ENCODE measurements at regions not wholly inside any gene's neighbourhood (a gene's known extent, or its start where the extent isn't known, plus 50 kb on each side); places are given as distances from the start of the nearest gene placed in this dataset.
A peak's percentile ranks its signal among the peaks of the same experiment; 100 is the strongest.

DNA sequence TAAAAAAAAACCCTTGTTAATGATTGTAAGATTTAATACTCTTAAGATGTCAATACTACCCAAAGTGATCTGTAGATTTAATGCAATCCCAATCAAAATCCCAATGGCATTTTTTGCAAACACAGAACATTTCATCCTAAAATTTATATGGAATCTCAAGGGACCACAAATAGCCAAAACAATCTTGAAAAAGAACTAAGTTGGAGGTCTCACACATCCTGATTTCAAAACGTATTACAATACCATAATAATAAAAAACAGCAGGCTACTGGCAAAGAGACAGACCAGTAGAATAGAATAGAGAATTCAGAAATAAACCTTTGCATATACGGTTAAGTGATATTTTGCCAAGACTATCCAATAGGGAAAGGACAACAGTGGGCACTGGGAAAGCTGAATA is 331.9 kb upstream of the JARID2 start:
- DNase-seq (ENCODE audit: low read depth in 2 of 2): no peak
- TF ChIP-seq, protein P1, sequence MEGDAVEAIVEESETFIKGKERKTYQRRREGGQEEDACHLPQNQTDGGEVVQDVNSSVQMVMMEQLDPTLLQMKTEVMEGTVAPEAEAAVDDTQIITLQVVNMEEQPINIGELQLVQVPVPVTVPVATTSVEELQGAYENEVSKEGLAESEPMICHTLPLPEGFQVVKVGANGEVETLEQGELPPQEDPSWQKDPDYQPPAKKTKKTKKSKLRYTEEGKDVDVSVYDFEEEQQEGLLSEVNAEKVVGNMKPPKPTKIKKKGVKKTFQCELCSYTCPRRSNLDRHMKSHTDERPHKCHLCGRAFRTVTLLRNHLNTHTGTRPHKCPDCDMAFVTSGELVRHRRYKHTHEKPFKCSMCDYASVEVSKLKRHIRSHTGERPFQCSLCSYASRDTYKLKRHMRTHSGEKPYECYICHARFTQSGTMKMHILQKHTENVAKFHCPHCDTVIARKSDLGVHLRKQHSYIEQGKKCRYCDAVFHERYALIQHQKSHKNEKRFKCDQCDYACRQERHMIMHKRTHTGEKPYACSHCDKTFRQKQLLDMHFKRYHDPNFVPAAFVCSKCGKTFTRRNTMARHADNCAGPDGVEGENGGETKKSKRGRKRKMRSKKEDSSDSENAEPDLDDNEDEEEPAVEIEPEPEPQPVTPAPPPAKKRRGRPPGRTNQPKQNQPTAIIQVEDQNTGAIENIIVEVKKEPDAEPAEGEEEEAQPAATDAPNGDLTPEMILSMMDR (IDR thresholded peaks at IDR 0.05; ENCODE audit: low read depth, low read length): no peak
- no peak overlapping the region for H3K4me3 ChIP-seq (replicated peaks in 1 of 2; ENCODE audit: low read depth in 2 of 2, low read length in 2 of 2)

DNA sequence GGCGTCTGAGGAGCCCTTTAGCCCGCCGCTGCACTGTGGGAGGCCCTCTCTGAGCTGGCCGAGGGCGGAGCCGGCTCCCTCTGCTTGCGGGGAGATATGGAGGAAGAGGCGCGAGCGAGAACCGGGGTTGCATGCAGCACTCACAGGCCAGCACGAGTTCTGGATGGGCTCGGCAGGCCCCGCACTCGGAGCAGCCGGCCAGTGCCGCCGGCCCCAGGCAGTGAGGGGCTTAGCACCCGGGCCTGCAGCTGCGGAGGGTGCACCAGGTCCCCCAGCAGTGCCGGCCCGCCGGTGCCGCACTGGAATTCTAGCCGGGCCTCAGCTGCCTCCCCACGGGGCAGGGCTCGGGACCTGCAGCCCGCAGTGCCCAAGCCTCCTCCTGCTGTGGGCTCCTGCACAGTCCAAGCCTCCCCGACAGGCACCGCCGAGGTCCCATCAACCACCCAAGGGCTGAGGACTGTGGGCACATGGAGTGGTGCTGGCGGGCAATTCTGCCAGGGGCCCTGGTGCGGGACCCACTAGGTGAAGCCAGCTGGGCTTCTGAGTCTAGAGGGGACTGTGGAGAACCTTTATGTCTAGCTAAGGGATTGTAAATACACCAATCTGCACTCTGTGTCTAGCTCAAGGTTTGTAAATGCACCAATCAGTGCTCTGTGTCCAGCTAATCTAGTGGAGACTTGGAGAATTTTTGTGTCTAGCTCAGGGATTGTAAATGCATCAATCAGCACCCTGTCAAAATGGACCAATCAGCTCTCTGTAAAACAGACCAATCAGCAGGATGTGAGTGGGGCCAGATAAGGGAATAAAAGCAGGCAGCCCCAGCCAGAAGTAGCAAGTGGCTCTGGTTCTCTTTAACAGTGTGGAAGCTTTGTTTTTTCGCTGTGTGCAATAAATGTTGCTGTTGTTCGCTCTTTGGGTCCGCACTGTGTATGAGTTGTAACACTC is 329.7 kb upstream of the JARID2 start:
- no peak overlapping the region for H3K4me3 ChIP-seq (replicated peaks in 1 of 2; ENCODE audit: low read depth in 2 of 2, low read length in 2 of 2)
- DNase-seq (ENCODE audit: low read depth in 2 of 2): no peak
- TF ChIP-seq, protein P1 (IDR thresholded peaks at IDR 0.05; ENCODE audit: low read depth, low read length): no peak

DNA sequence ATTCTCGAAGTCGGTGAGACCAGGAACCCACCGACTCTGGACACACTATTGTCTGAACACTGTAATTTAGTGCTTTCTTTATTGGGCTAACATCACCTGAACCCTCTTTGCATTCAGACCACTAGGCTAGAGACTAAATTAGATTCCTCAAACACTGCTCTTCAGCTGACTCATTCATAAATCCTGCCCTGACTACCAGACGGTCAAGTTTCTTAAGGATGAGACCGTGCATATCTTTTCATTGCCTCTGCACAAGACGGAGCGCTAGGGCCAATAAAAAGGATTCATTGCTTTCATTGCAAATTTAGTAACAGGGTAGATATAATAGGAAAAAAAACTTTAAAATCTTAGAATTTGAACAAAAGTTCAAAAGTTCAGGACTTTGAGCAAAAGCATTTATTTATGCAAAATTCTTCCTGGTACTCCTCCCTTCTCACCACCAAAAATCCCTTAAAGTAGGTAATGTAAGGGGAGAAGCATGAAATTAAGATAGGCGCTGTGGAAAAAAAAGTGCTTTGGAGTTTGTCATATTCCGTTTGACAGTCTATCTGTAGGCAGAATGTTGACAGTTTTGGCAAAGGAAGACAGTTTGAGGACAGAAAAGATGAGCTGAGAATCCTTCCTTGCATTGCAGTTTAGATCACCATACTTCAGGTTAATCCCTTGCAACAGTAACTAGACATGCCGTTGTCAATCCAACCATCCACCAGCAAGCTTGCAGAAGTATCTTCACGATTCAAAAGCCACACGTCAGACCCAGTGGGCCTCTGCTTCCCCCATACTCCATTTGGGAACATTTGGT is 328.6 kb upstream of the JARID2 start:
- TF ChIP-seq, protein P1 (IDR thresholded peaks at IDR 0.05; ENCODE audit: low read depth, low read length): no peak
- DNase-seq (ENCODE audit: low read depth in 2 of 2): peak; percentile 20 to 61
- H3K4me3 ChIP-seq (replicated peaks in 1 of 2; ENCODE audit: low read depth in 2 of 2, low read length in 2 of 2): no peak overlapping the region

DNA sequence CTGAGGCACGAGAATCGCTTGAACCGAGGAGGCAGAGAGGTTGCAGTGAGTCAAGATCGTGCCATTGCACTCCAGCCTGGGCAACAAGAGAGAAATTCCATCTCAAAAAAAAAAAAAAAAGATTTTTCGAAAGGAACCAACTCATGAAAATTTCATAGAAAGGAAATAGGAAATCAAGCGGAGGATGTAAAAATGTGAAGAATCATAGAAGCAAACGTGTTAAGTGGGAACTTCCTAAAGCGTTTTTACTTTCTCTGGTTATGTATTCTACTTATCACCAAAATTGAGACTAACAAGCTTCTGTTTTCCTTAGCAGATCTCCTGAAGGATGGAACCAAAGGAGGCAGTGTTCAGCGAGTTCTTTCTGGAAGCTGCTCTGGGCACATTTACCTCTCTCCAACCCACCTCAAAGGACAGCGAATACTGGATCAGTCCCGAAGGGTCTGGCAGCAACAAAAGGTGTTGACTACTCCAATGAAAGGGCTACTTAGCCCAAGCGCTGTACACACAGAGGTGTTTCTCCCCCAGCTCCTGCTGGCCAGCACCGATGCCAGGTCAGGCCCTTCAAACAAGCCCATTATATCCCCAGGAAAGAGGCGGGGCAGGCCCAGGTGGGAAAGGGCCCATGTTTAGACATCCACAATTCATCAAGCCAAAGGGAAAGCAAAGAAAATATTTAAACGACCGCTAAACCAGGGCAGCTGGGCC is 327.5 kb upstream of the JARID2 start:
- DNase-seq (ENCODE audit: low read depth in 2 of 2): no peak
- no peak overlapping the region for H3K4me3 ChIP-seq (replicated peaks in 1 of 2; ENCODE audit: low read depth in 2 of 2, low read length in 2 of 2)
- TF ChIP-seq, protein P1 (IDR thresholded peaks at IDR 0.05; ENCODE audit: low read depth, low read length): no peak

DNA sequence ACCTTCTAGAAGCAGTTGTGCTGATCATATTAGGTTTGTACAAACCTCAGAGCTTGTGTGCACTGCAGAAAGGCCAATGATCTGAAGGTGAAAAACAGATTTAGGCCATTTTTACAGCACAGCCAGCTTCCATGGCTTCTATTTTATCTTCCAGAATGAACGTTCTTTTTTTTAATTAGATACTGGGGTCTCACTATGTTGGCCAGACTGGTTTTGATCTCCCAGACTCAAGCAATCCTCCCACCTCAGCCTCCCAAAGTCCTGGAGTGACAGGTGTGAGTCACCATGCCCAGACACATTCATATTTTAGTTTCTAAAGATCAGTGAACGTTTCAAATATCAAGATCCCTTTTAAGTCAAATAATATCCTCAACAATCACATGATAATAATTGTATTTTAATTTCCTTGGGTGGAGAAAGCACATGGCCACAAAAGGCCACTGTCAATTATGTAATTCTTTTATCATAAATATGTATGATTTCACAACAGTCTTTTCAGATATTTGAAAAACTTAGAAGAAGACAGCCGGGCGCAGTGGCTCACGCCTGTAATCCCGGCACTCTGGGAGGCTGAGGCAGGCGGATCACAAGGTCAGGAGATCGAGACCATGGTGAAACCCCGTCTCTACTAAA is 326.7 kb upstream of the JARID2 start:
- no peak overlapping the region for H3K4me3 ChIP-seq (replicated peaks in 1 of 2; ENCODE audit: low read depth in 2 of 2, low read length in 2 of 2)
- no peak for DNase-seq (ENCODE audit: low read depth in 2 of 2)
- TF ChIP-seq, protein P1 (IDR thresholded peaks at IDR 0.05; ENCODE audit: low read depth, low read length): no peak

DNA sequence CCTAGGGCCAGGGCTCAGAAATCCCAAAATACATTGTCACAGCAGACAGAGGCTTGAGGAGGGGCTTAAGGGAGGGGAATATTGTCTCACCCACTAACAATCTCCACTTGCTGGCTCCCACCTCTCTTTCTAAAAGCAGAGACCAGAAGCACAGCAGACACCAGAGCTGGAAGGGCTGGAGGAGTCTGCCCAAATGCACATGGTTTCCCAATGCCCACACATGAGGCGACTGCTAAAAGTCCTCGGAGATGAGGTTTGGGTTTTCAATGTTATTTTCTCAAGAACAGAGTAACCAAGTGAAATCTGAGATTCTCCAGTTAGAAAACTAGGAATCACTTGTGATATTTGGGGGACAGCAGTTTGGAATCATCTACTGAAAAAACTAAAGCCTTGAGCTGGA is 325.6 kb upstream of the JARID2 start:
- TF ChIP-seq, protein P1 (IDR thresholded peaks at IDR 0.05; ENCODE audit: low read depth, low read length): no peak
- no peak overlapping the region for H3K4me3 ChIP-seq (replicated peaks in 1 of 2; ENCODE audit: low read depth in 2 of 2, low read length in 2 of 2)
- no peak for DNase-seq (ENCODE audit: low read depth in 2 of 2)
